ENCODE measurements at regions not wholly inside any gene's neighbourhood (a gene's known extent, or its start where the extent isn't known, plus 50 kb on each side); places are given as distances from the start of the nearest gene placed in this dataset.

- no peaks in the 10 kb centered on the region for H3K9me2 ChIP-seq (ENCODE audit: insufficient read depth)
- no peaks in the 10 kb centered on the region for H3K36me3 ChIP-seq (ENCODE audit: control insufficient read depth in 1 of 2, insufficient read depth in 2 of 2, low read length in 2 of 2)
- H3K79me2 ChIP-seq (ENCODE audit: insufficient read depth, low read length), result no peaks in the 10 kb centered on the region
- no peak overlapping the region for H3K4me2 ChIP-seq (ENCODE audit: low read length)
- H3K4me3 ChIP-seq (replicated peaks in 1 of 2; ENCODE audit: low read depth in 1 of 2, low read length in 2 of 2), result no peak overlapping the region
- no peaks in the 10 kb centered on the region for H3K27me3 ChIP-seq (ENCODE audit: insufficient read depth, low read length)
- intact Hi-C loops (cut with micrococcal nuclease), result no loop called here
- TF ChIP-seq EZH2phosphoT487 (IDR thresholded peaks at IDR 0.05; ENCODE audit: borderline replicate concordance) (no peak), SP1 (IDR thresholded peaks at IDR 0.05; ENCODE audit: low read depth) (no peak), EZH2 (IDR thresholded peaks at IDR 0.05) (no peak), ZNF274 (IDR thresholded peaks at IDR 0.05; ENCODE audit: low read depth, low read length) (no peak), EGR1 (IDR thresholded peaks at IDR 0.05; ENCODE audit: low read depth) (no peak), CBX3 (IDR thresholded peaks at IDR 0.05; ENCODE audit: low read depth) (no peak), ELF1 (IDR thresholded peaks at IDR 0.05; ENCODE audit: borderline replicate concordance, low read depth) (no peak), CEBPB (IDR thresholded peaks at IDR 0.05; ENCODE audit: low read depth) (no peak), SRF (IDR thresholded peaks at IDR 0.05; ENCODE audit: low read depth) (no peak), MAX (IDR thresholded peaks at IDR 0.05) (no peak), TCF7L2 (IDR thresholded peaks at IDR 0.05; ENCODE audit: borderline replicate concordance, extremely low read depth, insufficient read depth, insufficient read length) (no peak), SIN3A (IDR thresholded peaks at IDR 0.05; ENCODE audit: low read depth) (no peak)
- TF ChIP-seq, protein P1, sequence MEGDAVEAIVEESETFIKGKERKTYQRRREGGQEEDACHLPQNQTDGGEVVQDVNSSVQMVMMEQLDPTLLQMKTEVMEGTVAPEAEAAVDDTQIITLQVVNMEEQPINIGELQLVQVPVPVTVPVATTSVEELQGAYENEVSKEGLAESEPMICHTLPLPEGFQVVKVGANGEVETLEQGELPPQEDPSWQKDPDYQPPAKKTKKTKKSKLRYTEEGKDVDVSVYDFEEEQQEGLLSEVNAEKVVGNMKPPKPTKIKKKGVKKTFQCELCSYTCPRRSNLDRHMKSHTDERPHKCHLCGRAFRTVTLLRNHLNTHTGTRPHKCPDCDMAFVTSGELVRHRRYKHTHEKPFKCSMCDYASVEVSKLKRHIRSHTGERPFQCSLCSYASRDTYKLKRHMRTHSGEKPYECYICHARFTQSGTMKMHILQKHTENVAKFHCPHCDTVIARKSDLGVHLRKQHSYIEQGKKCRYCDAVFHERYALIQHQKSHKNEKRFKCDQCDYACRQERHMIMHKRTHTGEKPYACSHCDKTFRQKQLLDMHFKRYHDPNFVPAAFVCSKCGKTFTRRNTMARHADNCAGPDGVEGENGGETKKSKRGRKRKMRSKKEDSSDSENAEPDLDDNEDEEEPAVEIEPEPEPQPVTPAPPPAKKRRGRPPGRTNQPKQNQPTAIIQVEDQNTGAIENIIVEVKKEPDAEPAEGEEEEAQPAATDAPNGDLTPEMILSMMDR (IDR thresholded peaks at IDR 0.05 in 2 of 3, conservative IDR thresholded peaks at IDR 0.05 in 1 of 3; ENCODE audit: borderline replicate concordance in 1 of 3, insufficient read depth in 1 of 3, low read depth in 2 of 3, low read length in 2 of 3), result no peak
- no peaks in the 10 kb centered on the region for H4K20me1 ChIP-seq (ENCODE audit: insufficient read depth)
- POLR2A ChIA-PET, result no interaction called here
- H3K9ac ChIP-seq (ENCODE audit: low read length), result no peak overlapping the region
- H3K4me1 ChIP-seq (ENCODE audit: control insufficient read depth in 1 of 2, insufficient read depth in 2 of 2, low read length in 2 of 2), result no peaks in the 10 kb centered on the region
- no peak overlapping the region for H2AFZ ChIP-seq (ENCODE audit: low read depth, low read length, poor library complexity, severe bottlenecking)
- no TSS peak for BruUV-seq (replicated peaks)
- H3K9me3 ChIP-seq (ENCODE audit: control insufficient read depth in 1 of 2, insufficient read depth in 1 of 2, low read depth in 1 of 2, low read length in 2 of 2), result peaks cover 4% of the 10 kb centered on the region in 2 experiments; a peak in 1 of 4 replicates
- no peak for ATAC-seq
- CTCF ChIA-PET, result no interaction called here
- RAD21 ChIA-PET (ENCODE audit: low non-redundant PET in 1 of 2, low total read pairs in 2 of 2, uncharacterized antibody in 2 of 2, unreplicated experiment in 2 of 2), result no interaction called here
- no peak for DNase-seq (ENCODE audit: low read depth, low spot score)
- no peak overlapping the region for H3K27ac ChIP-seq (ENCODE audit: low read depth, low read length)
Observed at GRCh38 chr6:94350833-94351232, 931.5 kb upstream of the EPHA7 start.

All from HCT116 (cell line).